ENCODE measurements at regions not wholly inside any gene's neighbourhood (a gene's known extent, or its start where the extent isn't known, plus 50 kb on each side); places are given as distances from the start of the nearest gene placed in this dataset.

- TF ChIP-seq CTCF (IDR thresholded peaks at IDR 0.05; ENCODE audit: poor library complexity) (no peak), EZH2 (IDR thresholded peaks at IDR 0.05; ENCODE audit: borderline replicate concordance) (no peak), EZH2phosphoT487 (IDR thresholded peaks at IDR 0.05; ENCODE audit: low read depth, severe bottlenecking, unreplicated experiment) (no peak)
These were observed 361.3 kb downstream of the SS18 start for GRCh38 chr18:25729072-25729471.
